Osteocyte (in vitro differentiated cells): ENCODE measurements at regions not wholly inside any gene's neighbourhood (a gene's known extent, or its start where the extent isn't known, plus 50 kb on each side); places are given as distances from the start of the nearest gene placed in this dataset.

Source experiments
- DNase-seq: peaks from one replicate; pipeline ENCODE4 v3.0.0; 2021; ENCODE audit warnings: mixed read lengths; ENCODE audit not compliant: unreplicated experiment; ENCODE audit errors: extremely low spot score
- H3K27ac Mint-ChIP-seq: one replicate; pipeline ENCODE4 v1.8.0; 2021; ENCODE audit warnings: mild to moderate bottlenecking, mixed read lengths; ENCODE audit not compliant: unreplicated experiment
- H3K27me3 Mint-ChIP-seq: one replicate; pipeline ENCODE4 v1.8.0; 2021; ENCODE audit warnings: mixed read lengths; ENCODE audit not compliant: unreplicated experiment
- H3K36me3 Mint-ChIP-seq: one replicate; pipeline ENCODE4 v1.8.0; 2021; ENCODE audit warnings: mixed read lengths; ENCODE audit not compliant: unreplicated experiment
- H3K4me1 Mint-ChIP-seq: one replicate; pipeline ENCODE4 v1.8.0; 2021; ENCODE audit warnings: mixed read lengths; ENCODE audit not compliant: unreplicated experiment
- H3K4me3 Mint-ChIP-seq: one replicate; pipeline ENCODE4 v1.8.0; 2021; ENCODE audit warnings: mild to moderate bottlenecking, moderate library complexity, mixed read lengths; ENCODE audit not compliant: unreplicated experiment
- H3K9me3 Mint-ChIP-seq: one replicate; pipeline ENCODE4 v1.8.0; 2021; ENCODE audit warnings: mixed read lengths; ENCODE audit not compliant: unreplicated experiment
- TF ChIP-seq, protein P1 (sequence below): fragments of 200-600 bp; sonication (generic); IDR thresholded peaks from 2 replicates; pipeline ENCODE4 v1.5.0; 2021; ENCODE audit warnings: antibody characterized with exemption, mild to moderate bottlenecking, moderate library complexity

DNA sequence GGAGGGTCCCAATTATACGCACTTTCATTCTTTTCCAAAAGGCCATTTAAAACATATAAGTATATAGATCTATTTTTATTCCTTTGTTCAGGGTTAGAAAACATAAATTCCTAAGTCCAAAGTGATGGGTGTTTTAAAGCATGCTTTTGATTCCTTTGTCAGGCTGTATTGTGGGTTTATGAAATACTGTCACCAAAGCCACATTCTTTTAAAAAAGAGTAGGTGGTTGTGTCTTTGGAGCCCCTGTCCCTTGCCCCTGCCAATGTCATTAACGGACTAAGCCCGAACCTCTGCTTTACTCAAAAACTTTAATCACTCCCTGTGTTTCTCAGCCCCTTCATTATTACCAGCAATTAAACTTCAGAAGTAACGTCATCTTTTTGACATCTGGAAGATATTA is 104.9 kb upstream of the APCDD1 start:
- Mint-ChIP-seq H3K4me1 (peaks cover 33% of the 10 kb centered on the region), H3K9me3 (no peaks in the 10 kb centered on the region), H3K27ac (no peak overlapping the region), H3K4me3 (no peak overlapping the region), H3K27me3 (no peaks in the 10 kb centered on the region), H3K36me3 (no peaks in the 10 kb centered on the region)
- DNase-seq = no peak
- TF ChIP-seq, protein P1, sequence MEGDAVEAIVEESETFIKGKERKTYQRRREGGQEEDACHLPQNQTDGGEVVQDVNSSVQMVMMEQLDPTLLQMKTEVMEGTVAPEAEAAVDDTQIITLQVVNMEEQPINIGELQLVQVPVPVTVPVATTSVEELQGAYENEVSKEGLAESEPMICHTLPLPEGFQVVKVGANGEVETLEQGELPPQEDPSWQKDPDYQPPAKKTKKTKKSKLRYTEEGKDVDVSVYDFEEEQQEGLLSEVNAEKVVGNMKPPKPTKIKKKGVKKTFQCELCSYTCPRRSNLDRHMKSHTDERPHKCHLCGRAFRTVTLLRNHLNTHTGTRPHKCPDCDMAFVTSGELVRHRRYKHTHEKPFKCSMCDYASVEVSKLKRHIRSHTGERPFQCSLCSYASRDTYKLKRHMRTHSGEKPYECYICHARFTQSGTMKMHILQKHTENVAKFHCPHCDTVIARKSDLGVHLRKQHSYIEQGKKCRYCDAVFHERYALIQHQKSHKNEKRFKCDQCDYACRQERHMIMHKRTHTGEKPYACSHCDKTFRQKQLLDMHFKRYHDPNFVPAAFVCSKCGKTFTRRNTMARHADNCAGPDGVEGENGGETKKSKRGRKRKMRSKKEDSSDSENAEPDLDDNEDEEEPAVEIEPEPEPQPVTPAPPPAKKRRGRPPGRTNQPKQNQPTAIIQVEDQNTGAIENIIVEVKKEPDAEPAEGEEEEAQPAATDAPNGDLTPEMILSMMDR = no peak

GRCh38 chr18:10350661-10351060 is 103.8 kb upstream of the APCDD1 start:
- H3K4me1 Mint-ChIP-seq = peaks cover 33% of the 10 kb centered on the region

GRCh38 chr18:10351219-10351818 is 103.1 kb upstream of the APCDD1 start:
- no peaks in the 10 kb centered on the region for H3K27me3 Mint-ChIP-seq
- H3K27ac Mint-ChIP-seq = no peak overlapping the region
- no peak overlapping the region for H3K4me3 Mint-ChIP-seq
- H3K4me1 Mint-ChIP-seq = peaks cover 33% of the 10 kb centered on the region
- no peaks in the 10 kb centered on the region for H3K36me3 Mint-ChIP-seq
- TF ChIP-seq, protein P1 = no peak
- DNase-seq = peak; percentile 63
- no peaks in the 10 kb centered on the region for H3K9me3 Mint-ChIP-seq

More at GRCh38 chr18:10350661-10351060, 103.8 kb upstream of the APCDD1 start:
- Mint-ChIP-seq H3K27me3 (no peaks in the 10 kb centered on the region), H3K4me3 (no peak overlapping the region), H3K9me3 (no peaks in the 10 kb centered on the region), H3K36me3 (no peaks in the 10 kb centered on the region), H3K27ac (no peak overlapping the region)
- TF ChIP-seq, protein P1 = no peak
- DNase-seq = no peak

GRCh38 chr18:10351858-10352257 is 102.6 kb upstream of the APCDD1 start:
- peak; percentile 17 for DNase-seq
- Mint-ChIP-seq H3K4me1 (peaks cover 33% of the 10 kb centered on the region), H3K4me3 (no peak overlapping the region), H3K36me3 (no peaks in the 10 kb centered on the region), H3K9me3 (no peaks in the 10 kb centered on the region), H3K27ac (no peak overlapping the region), H3K27me3 (no peaks in the 10 kb centered on the region)
- TF ChIP-seq, protein P1 = no peak

GRCh38 chr18:10352671-10353070 is 101.8 kb upstream of the APCDD1 start:
- Mint-ChIP-seq H3K9me3 (no peaks in the 10 kb centered on the region), H3K27ac (peak overlapping the region; percentile 31), H3K36me3 (no peaks in the 10 kb centered on the region), H3K4me1 (peaks cover 33% of the 10 kb centered on the region), H3K27me3 (no peaks in the 10 kb centered on the region), H3K4me3 (no peak overlapping the region)
- TF ChIP-seq, protein P1 = no peak
- DNase-seq = no peak
